PC-9 (cell line): ENCODE measurements at regions not wholly inside any gene's neighbourhood (a gene's known extent, or its start where the extent isn't known, plus 50 kb on each side); places are given as distances from the start of the nearest gene placed in this dataset.

Source experiments
- EZH2 ChIP-seq: fragments of 200-600 bp; sonication (generic); IDR thresholded peaks from 2 replicates; pipeline ENCODE4 v1.8.0; 2017; ENCODE audit warnings: antibody characterized with exemption, low read depth
- TF ChIP-seq, protein P1 (sequence below): fragments of 200-600 bp; sonication (generic); conservative IDR thresholded peaks from 2 replicates; pipeline ENCODE4 v1.6.1; 2017; ENCODE audit warnings: mixed run types, antibody characterized with exemption, mild to moderate bottlenecking, moderate library complexity

DNA sequence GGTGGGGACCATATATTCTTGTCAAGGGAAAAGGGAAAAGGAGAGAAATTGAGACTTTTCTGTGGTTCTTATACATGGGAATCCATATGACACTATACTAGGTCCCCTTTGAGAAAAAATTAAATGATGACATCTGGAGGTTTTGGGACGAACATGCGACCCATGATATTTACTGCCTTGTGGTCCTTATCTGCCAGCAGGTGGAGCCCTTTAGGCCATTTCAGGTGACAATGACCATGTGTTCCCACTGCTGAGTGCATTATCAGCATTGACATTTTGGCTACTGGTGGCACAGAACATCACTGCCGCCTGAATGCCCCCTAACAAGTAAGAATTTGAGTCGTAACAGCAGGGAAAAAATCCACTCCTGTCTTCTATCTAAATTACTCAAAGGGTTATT lies 843.4 kb downstream of the FSTL5 start:
- TF ChIP-seq, protein P1, sequence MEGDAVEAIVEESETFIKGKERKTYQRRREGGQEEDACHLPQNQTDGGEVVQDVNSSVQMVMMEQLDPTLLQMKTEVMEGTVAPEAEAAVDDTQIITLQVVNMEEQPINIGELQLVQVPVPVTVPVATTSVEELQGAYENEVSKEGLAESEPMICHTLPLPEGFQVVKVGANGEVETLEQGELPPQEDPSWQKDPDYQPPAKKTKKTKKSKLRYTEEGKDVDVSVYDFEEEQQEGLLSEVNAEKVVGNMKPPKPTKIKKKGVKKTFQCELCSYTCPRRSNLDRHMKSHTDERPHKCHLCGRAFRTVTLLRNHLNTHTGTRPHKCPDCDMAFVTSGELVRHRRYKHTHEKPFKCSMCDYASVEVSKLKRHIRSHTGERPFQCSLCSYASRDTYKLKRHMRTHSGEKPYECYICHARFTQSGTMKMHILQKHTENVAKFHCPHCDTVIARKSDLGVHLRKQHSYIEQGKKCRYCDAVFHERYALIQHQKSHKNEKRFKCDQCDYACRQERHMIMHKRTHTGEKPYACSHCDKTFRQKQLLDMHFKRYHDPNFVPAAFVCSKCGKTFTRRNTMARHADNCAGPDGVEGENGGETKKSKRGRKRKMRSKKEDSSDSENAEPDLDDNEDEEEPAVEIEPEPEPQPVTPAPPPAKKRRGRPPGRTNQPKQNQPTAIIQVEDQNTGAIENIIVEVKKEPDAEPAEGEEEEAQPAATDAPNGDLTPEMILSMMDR, result peak; percentile 55
- TF ChIP-seq EZH2, result no peak
